ENCODE measurements at regions not wholly inside any gene's neighbourhood (a gene's known extent, or its start where the extent isn't known, plus 50 kb on each side); places are given as distances from the start of the nearest gene placed in this dataset.

DNA sequence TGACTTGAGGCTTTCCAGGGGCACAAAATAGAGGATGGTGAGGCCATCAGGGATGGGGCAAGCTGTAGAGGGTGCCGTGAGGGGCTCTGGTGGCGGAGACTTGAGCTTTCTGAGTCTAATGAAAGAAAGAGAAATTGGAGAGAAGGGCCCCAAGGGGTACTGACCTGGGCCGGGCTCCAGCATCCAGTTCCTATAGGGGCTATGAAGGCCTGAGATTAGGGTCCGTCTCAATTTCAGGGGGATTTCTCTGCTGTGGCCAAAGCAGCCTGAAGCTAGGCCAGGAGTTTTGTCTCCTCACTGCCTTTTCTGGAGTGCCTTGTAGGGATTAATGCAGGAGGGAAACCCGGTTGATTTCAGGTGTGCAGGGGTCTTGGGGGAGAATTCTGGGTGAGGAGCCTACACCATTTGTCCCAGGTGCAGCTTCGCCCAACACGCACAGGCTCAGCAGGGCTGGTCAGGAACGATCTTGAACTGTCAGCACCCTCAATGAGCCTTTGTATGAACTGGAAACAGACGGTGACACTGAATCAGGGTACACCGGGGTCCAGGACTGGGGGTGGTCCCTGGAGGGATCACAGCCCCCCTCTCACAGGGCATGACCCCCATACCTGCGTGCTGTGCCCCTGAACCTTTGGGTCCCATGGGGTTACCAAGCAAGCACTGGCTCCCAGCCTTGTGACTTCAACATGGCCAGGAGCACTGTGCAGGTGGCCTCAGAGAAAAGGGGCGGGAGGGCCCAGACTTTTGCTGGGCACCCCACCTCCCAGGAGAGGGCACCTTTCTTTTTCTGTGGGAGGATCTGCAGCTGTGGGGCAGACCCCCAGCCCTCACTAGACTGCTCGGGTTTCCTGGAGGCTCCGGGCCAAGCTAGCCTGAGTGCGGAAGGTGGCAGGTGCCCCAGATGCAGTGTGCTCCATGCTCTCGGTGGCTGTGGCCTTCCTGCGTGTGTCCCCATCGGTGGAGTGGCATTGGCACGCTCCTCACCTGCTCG lies 122.9 kb upstream of the RET start:
- Histone ChIP-seq H3K27ac (no peak overlapping the region), H3K27me3 (no peaks in the 10 kb centered on the region), H3K4me3 (no peak overlapping the region), H3K36me3 (replicated peaks in 1 of 2) (no peaks in the 10 kb centered on the region), H3K9me3 (replicated peaks in 1 of 3) (no peaks in the 10 kb centered on the region), H3K4me1 (replicated peaks in 1 of 2) (no peaks in the 10 kb centered on the region)
- TF ChIP-seq POLR2A (IDR thresholded peaks at IDR 0.05), result no peak
- TF ChIP-seq, protein P1, sequence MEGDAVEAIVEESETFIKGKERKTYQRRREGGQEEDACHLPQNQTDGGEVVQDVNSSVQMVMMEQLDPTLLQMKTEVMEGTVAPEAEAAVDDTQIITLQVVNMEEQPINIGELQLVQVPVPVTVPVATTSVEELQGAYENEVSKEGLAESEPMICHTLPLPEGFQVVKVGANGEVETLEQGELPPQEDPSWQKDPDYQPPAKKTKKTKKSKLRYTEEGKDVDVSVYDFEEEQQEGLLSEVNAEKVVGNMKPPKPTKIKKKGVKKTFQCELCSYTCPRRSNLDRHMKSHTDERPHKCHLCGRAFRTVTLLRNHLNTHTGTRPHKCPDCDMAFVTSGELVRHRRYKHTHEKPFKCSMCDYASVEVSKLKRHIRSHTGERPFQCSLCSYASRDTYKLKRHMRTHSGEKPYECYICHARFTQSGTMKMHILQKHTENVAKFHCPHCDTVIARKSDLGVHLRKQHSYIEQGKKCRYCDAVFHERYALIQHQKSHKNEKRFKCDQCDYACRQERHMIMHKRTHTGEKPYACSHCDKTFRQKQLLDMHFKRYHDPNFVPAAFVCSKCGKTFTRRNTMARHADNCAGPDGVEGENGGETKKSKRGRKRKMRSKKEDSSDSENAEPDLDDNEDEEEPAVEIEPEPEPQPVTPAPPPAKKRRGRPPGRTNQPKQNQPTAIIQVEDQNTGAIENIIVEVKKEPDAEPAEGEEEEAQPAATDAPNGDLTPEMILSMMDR (IDR thresholded peaks at IDR 0.05), result no peak
- intact Hi-C loops (cut with DNase I), result no loop called here
- peak in 3 of 7 donors; percentile 5 to 38 (median 10) for DNase-seq
- WGBS, 4 donors, result 83 to 87% (median 86%) methylated on average over 18 to 20 of the region's 20 CpGs

DNA sequence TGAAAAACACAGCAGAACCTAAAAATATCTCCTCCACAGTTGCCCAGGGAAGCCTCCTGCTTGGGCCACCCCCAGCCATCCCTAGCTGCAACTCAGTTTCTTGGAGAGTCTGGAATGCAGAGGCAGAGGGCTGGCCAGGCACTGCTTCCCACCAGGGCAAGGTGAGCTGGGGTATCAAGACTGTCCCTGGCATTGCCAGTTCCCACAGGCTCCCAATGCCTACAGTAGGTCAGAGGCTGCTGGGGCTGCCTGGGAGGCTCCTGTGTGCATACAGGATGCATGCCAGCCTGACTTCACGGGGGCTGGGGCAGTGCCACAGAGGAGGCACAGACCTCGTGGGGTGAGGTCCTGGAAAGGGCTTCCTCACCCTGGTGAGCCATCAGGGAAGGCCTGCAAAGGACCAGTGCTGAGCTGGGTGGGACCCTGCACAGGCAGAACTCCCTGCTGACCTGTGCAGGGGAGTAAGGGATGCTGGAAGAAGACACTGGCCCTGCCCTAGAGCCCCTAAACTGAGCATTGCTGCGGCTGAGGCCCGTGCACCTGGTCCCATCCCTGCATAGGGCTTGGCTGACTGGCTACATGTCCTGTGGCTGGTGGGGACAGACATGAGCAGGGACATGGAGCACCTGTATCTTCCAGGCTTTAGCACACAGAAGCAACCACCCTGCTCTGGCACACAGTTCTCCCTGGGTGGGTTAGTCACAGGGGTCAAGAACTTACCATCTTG lies 121.9 kb upstream of the RET start:
- Histone ChIP-seq H3K36me3 (replicated peaks in 1 of 2) (no peaks in the 10 kb centered on the region), H3K27me3 (no peaks in the 10 kb centered on the region), H3K4me3 (no peak overlapping the region), H3K4me1 (replicated peaks in 1 of 2) (no peaks in the 10 kb centered on the region), H3K27ac (no peak overlapping the region), H3K9me3 (replicated peaks in 1 of 3) (no peaks in the 10 kb centered on the region)
- peak in 2 of 7 donors; percentile 7 to 34 for DNase-seq
- intact Hi-C loops (cut with DNase I), result no loop called here
- 71 to 81% (median 79%) methylated on average over 1 to 4 of the region's 4 CpGs for WGBS, 4 donors
- TF ChIP-seq, protein P1 (IDR thresholded peaks at IDR 0.05), result no peak
- TF ChIP-seq POLR2A (IDR thresholded peaks at IDR 0.05), result no peak

DNA sequence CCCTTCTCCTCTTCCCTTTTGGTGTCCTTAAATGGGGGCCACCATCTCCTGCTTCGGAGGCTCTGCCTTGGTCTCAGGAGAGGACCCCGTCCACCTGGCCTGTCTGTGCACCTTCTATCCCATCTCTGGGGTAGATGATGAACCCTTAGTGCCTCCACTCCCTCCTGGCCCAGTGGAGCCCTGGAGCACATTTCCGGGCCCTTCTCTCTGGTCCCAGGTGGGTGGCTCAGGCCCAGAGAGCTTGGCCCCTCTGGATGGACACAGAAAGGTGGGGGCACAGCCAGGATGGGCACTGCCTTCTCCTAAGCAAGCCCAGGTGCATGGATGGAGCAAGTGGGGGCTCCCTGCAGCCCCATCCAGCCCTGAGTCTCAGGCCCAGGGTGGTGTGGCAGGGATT lies 121.4 kb upstream of the RET start:
- 88 to 100% (median 93%) methylated on average over 2 to 3 of the region's 3 CpGs for WGBS, 4 donors
- Histone ChIP-seq H3K27me3 (no peaks in the 10 kb centered on the region), H3K4me3 (no peak overlapping the region), H3K9me3 (replicated peaks in 1 of 3) (no peaks in the 10 kb centered on the region), H3K36me3 (replicated peaks in 1 of 2) (no peaks in the 10 kb centered on the region), H3K4me1 (replicated peaks in 1 of 2) (no peaks in the 10 kb centered on the region), H3K27ac (no peak overlapping the region)
- peak in 2 of 7 donors; percentile 6 to 10 for DNase-seq
- TF ChIP-seq, protein P1 (IDR thresholded peaks at IDR 0.05), result no peak
- TF ChIP-seq POLR2A (IDR thresholded peaks at IDR 0.05), result no peak
- intact Hi-C loops (cut with DNase I), result no loop called here

DNA sequence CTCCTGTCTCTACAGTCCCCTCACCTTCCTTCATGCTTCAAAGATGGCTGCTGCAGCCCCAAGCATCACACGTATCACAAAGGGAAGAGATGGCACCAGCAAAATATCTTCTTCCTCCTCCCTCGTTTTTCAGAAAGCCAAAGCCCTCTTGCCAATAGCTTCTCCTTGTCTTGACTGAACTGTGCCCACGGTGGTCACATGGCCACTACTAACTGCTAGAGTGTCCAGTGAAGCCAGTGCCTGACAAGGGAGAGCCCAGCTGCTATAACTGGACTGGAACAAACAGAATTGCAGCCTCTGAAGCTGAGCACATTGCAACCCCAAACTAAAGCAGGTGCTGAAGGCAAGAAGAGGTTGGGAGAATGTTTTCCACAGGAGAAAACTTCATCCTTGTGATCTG lies 120.8 kb upstream of the RET start:
- DNase-seq, result no peak
- no peak overlapping the region for H3K4me3 ChIP-seq

More for the DNA sequence above, 120.8 kb upstream of the RET start:
- 60 to 86% (median 75%) methylated on average over 3 of the region's 3 CpGs for WGBS, 4 donors
- Histone ChIP-seq H3K36me3 (replicated peaks in 1 of 2) (no peaks in the 10 kb centered on the region), H3K9me3 (replicated peaks in 1 of 3) (no peaks in the 10 kb centered on the region), H3K4me1 (replicated peaks in 1 of 2) (no peaks in the 10 kb centered on the region), H3K27me3 (no peaks in the 10 kb centered on the region), H3K27ac (no peak overlapping the region)
- intact Hi-C loops (cut with DNase I), result no loop called here
- TF ChIP-seq, protein P1 (IDR thresholded peaks at IDR 0.05), result no peak
- no peak for TF ChIP-seq POLR2A (IDR thresholded peaks at IDR 0.05)

Measured in adrenal gland (tissue), 9 donors.